B cell (primary cell): ENCODE measurements at regions not wholly inside any gene's neighbourhood (a gene's known extent, or its start where the extent isn't known, plus 50 kb on each side); places are given as distances from the start of the nearest gene placed in this dataset.

Experiments used
- CTCF ChIP-seq: fragments of 200-600 bp; IDR thresholded peaks from one replicate; pipeline ENCODE4 v1.8.0; 2022; ENCODE audit warnings: antibody characterized with exemption, mild to moderate bottlenecking
- EZH2 ChIP-seq: IDR thresholded peaks from 2 replicates; pipeline ENCODE4 v1.6.1; 2012; ENCODE audit warnings: borderline replicate concordance, low read depth, mild to moderate bottlenecking, moderate library complexity, low read length; ENCODE audit not compliant: insufficient read depth, poor library complexity, severe bottlenecking

DNA sequence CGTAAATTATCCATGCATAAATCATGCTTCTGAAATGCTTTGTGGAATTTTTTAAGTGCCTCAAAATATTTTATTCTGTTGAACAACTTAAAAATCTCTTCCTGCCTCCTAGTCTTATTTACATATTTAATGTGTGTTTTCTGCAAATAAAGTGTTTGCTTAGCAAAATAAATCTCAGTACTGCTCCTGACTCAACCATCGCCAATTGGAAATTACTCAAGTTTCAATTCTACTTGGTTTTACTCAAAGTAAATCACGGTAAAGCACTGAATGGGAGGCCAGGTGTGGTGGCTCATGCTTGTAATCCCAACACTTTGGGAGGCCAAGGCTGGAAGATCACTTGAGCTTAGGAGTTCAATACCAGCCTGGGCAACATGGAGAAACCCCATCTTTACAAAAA is 152.2 kb upstream of the NR5A2 start:
- TF ChIP-seq EZH2, result no peak
- TF ChIP-seq CTCF, result no peak
